HepG2 (cell line): ENCODE measurements at regions not wholly inside any gene's neighbourhood (a gene's known extent, or its start where the extent isn't known, plus 50 kb on each side); places are given as distances from the start of the nearest gene placed in this dataset.
"Not testable (repeated sequence)": the region's sequence is repeated elsewhere in the genome, so short reads cannot be mapped to it uniquely, and the experiment has no call there.

Experiments
- ATAC-seq: fragments of 200-7000 bp; cut with Tn5 transposase; 3 replicates; pipeline ENCODE4 v1.9.1; 2020; ENCODE audit warnings: mild to moderate bottlenecking, moderate library complexity
- BruUV-seq: library from RNA; stranded (reverse); fragments of 400-500 nt; replicated peaks from 2 replicates; lab custom pipeline; 2021; lab: Mats Ljungman, UMichigan
- CTCF ChIA-PET: fragments of 300-600 bp; formaldehyde crosslinking; extraction: SDS; loops from one replicate; lab custom pipeline; 2021; ENCODE audit warnings: low total read pairs, inconsistent platforms, low intra/inter-chr PET ratio; lab: Yijun Ruan, JAX
- POLR2A ChIA-PET: fragments of 350-600 bp; sonication (Branson Sonifier 250); formaldehyde crosslinking; loops from one replicate; lab custom pipeline; 2020; ENCODE audit warnings: antibody characterized with exemption, inconsistent platforms; lab: Yijun Ruan, JAX
- DNase-seq: peaks from one replicate; pipeline ENCODE4 v3.0.0-alpha.2; 2015; ENCODE audit warnings: low spot score
- FAIRE-seq: peaks from 3 replicates; lab custom pipeline; 2011; peaks lifted over from hg19 to GRCh38; lab: Jason Lieb, UNC
- H2AFZ ChIP-seq: one replicate; pipeline ENCODE4 v1.6.1; 2011; ENCODE audit warnings: low read length, inconsistent platforms
- H3K27ac ChIP-seq: fragments of 300-600 bp; 3 replicates; pipeline ENCODE4 v1.8.0; 2011; ENCODE audit warnings: mixed run types, mild to moderate bottlenecking, mixed read lengths, low read length, inconsistent platforms; ENCODE audit not compliant: insufficient read depth; ENCODE audit errors: extremely low read length
- H3K27me3 ChIP-seq, 2 experiments: fragments of 200-600 bp in 1 of 2; 2 replicates in 1 of 2; 3 replicates in 1 of 2; pipeline versions ENCODE4 v1.6.0 to v1.8.0; 2011; ENCODE audit warnings: low read length in 2 of 2, mild to moderate bottlenecking in 2 of 2, moderate library complexity in 2 of 2, inconsistent platforms in 1 of 2; ENCODE audit not compliant: insufficient read depth in 2 of 2, control insufficient read depth in 1 of 2
- H3K36me3 ChIP-seq, 2 experiments: fragments of 200-600 bp in 1 of 2; replicated peaks in 1 of 2; 2 replicates in 1 of 2; 3 replicates in 1 of 2; pipeline versions ENCODE4 v1.5.1 to v1.8.0; 2011; ENCODE audit warnings: low read length in 2 of 2, inconsistent platforms in 1 of 2; ENCODE audit not compliant: insufficient read depth in 2 of 2, control insufficient read depth in 1 of 2
- H3K4me1 ChIP-seq: 2 replicates; pipeline ENCODE4 v1.5.1; 2012; ENCODE audit warnings: low read length, inconsistent platforms; ENCODE audit not compliant: insufficient read depth
- H3K4me2 ChIP-seq: 2 replicates; pipeline ENCODE4 v1.6.0; 2011; ENCODE audit warnings: low read depth, low read length, inconsistent platforms
- H3K4me3 ChIP-seq, 3 experiments: fragments of 200-600 bp in 1 of 3; sonication (generic), shearing (Covaris generic) in 1 of 3; replicated peaks in 1 of 3; 2 replicates each; pipeline ENCODE4 v1.5.1; 2011 to 2016; ENCODE audit warnings: low read length in 3 of 3, inconsistent platforms in 2 of 3, low read depth in 2 of 3, mild to moderate bottlenecking in 2 of 3, control low read depth in 1 of 3, mixed read lengths in 1 of 3; ENCODE audit not compliant: insufficient read depth in 1 of 3
- H3K79me2 ChIP-seq: one replicate; pipeline ENCODE4 v1.6.1; 2011; ENCODE audit warnings: low read length, inconsistent platforms; ENCODE audit not compliant: insufficient read depth
- H3K9ac ChIP-seq: 2 replicates; pipeline ENCODE4 v1.6.0; 2011; ENCODE audit warnings: mild to moderate bottlenecking, low read depth, low read length, inconsistent platforms; ENCODE audit not compliant: insufficient read depth
- H3K9me3 ChIP-seq: 2 replicates; pipeline ENCODE4 v1.5.1; 2012; ENCODE audit warnings: mild to moderate bottlenecking, low read length
- H4K20me1 ChIP-seq: 2 replicates; pipeline ENCODE4 v1.6.0; 2011; ENCODE audit warnings: inconsistent platforms, mild to moderate bottlenecking, low read length, moderate library complexity; ENCODE audit not compliant: insufficient read depth
- WGBS: methylation state at CpG from one replicate; pipeline ENCODE4 v1.1.6; 2017; ENCODE audit warnings: low lambda C conversion rate; 5-methylcytosine and 5-hydroxymethylcytosine counted together
- in situ Hi-C: cut with HindIII; loops from 2 replicates; pipeline ENCODE4 v1.10.0; 2017; ENCODE audit warnings: low pct_unique_long_range_greater_than_20kb; ENCODE audit not compliant: extremely low pct_ligation_motif_present
- intact Hi-C: fragments of 100-400 bp; cut with micrococcal nuclease; formaldehyde crosslinking; loops from one replicate; pipeline ENCODE4 v1.10.0; 2022; ENCODE audit not compliant: unreplicated experiment

DNA sequence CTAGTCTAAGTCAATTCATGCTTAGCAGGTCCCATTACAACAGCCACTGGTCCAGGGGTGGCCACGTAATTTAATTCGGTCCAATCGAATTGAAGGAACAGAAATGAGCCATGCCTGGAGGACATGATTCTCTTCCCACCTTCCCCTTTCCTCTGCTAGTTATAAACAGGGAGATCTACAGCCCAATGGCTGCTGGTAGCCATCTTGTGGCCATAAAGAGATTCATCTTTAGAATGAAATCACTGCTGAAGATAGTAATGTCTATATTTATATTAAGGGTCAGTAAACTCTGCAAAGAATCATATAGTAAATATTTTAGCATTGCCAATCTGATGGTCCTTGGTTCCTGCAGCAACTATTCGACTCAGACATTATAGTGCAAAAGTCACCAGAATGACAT is 530.6 kb downstream of the TTLL7 start:
- H3K4me2 ChIP-seq, H4K20me1 ChIP-seq, CTCF ChIA-PET, ATAC-seq, H3K27ac ChIP-seq, in situ Hi-C loops, H3K9ac ChIP-seq, H3K4me3 ChIP-seq, H3K4me1 ChIP-seq, DNase-seq, H3K79me2 ChIP-seq, FAIRE-seq, BruUV-seq, H3K36me3 ChIP-seq, H3K27me3 ChIP-seq, H3K9me3 ChIP-seq, H2AFZ ChIP-seq, POLR2A ChIA-PET, intact Hi-C loops: not testable (repeated sequence)
- 43% methylated on average over 4 of the region's 4 CpGs for WGBS

DNA sequence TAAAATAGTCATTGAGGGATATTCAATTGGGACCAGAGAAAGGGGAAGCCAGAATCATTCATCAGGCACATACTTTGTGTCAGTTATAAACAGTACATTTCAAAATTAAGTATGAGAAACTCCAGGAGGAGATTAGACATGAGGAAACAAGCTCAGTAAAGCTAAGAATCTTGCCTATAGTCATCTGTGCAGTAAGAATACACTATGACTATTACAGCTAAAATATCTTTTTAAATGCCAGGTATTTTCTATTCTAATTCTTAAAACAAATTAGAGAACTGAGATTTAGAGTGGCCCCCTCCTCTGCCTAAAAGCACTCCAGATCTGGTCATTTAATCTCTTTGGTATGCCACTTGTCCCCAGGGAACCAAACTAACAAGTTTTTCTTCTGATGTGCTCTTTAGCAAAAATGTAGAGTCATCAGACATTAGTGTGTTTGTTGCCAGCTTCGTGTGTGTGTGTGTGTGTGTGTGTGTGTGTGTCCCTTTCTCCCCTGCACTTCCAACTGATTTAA is 541.1 kb downstream of the TTLL7 start:
- H3K4me2 ChIP-seq, H3K4me3 ChIP-seq, H3K79me2 ChIP-seq, CTCF ChIA-PET, H3K36me3 ChIP-seq, H3K9ac ChIP-seq, intact Hi-C loops, ATAC-seq, FAIRE-seq, DNase-seq, H3K27me3 ChIP-seq, H3K9me3 ChIP-seq, H3K27ac ChIP-seq, in situ Hi-C loops, H3K4me1 ChIP-seq, H2AFZ ChIP-seq, BruUV-seq, POLR2A ChIA-PET, H4K20me1 ChIP-seq: not testable (repeated sequence)
- no CpG with 5 or more reads among the region's 1 CpG for WGBS

DNA sequence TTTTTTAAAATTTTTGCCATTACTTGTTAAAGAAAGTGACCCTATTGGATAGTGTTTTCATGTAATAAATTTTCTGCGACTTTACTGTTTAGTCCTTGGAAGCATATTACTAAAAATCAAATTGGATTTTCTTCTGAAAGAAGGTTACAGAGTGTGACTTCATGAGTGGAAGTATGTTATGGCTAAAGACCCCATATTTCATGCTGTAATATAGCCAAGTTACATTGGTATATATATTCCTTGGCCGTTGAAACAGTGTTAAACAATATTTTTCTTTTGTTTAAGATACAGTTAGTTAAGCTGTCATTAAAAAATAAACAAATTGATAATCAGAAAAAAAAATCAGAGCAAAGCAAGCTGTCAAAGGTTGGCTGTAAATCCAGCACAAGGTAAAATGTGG is 541.7 kb downstream of the TTLL7 start:
- in situ Hi-C loops, FAIRE-seq, H3K4me3 ChIP-seq, POLR2A ChIA-PET, H3K79me2 ChIP-seq, BruUV-seq, H3K36me3 ChIP-seq, H3K9me3 ChIP-seq, H4K20me1 ChIP-seq, H3K4me1 ChIP-seq, DNase-seq, CTCF ChIA-PET, H2AFZ ChIP-seq, intact Hi-C loops, ATAC-seq, H3K27me3 ChIP-seq, H3K4me2 ChIP-seq, H3K9ac ChIP-seq, H3K27ac ChIP-seq: not testable (repeated sequence)
- 0% methylated on average over 2 of the region's 2 CpGs for WGBS

DNA sequence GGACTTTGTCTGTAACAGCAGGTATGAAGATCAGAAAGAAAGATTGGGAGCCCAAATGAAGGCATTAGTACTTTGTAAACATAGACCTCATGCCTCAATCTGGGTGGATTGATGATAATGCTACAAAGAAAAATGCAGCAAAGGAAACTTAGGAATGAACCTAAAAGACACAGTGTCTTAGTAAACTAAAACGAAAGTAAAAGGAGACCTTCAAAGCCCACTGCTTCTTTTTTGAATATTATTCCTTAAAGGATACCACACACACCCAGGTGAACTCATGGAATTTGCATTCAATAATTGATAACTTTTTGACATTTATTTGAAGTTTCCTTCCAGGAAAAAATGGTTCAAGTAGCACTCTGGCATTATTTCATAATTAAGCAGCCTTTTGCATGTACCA is 543.2 kb downstream of the TTLL7 start:
- H3K27ac ChIP-seq, BruUV-seq, H3K27me3 ChIP-seq, H3K79me2 ChIP-seq, H2AFZ ChIP-seq, H4K20me1 ChIP-seq, H3K9me3 ChIP-seq, DNase-seq, in situ Hi-C loops, CTCF ChIA-PET, H3K9ac ChIP-seq, FAIRE-seq, H3K4me3 ChIP-seq, H3K36me3 ChIP-seq, intact Hi-C loops, POLR2A ChIA-PET, H3K4me1 ChIP-seq, H3K4me2 ChIP-seq: not testable (repeated sequence)
- ATAC-seq = peak; percentile 41; the same call in 1 of the 3 replicates
- 0% methylated on average over 1 of the region's 1 CpG for WGBS
